HG03460 (cell line): ENCODE measurements at regions not wholly inside any gene's neighbourhood (a gene's known extent, or its start where the extent isn't known, plus 50 kb on each side); places are given as distances from the start of the nearest gene placed in this dataset.
"Not testable (repeated sequence)": the region's sequence is repeated elsewhere in the genome, so short reads cannot be mapped to it uniquely, and the experiment has no call there.

Experiments
- ATAC-seq: cut with Tn5 transposase; IDR thresholded peaks from one replicate; pipeline ENCODE4 v1.9.1; 2021; ENCODE audit not compliant: unreplicated experiment

DNA sequence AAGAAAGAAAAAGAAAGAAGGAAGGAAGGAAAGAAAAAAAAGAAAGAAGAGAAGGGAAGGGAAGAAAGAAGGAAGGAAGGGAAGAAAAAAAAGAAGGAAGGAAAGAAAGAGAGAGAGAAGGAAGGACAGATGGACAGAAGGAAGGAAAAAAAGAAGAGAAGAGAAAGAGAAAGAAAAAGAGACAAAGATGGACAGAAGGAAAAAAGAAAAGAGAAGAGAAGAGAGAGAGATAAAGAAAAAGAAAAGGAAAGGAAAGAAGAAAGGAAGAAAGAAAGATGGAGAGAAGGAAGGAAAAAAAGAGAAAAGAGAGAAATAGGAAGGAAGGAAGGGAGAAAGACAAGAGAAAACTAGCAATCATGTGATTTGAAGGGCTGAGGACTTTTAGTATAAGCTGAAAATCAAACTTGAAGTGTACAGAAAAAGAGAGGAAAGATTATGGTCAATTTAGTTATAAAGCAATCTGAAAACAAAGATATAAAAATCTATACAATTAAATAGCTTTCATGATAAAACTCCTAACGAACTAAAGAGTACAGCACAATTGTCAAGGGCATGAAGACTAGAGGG is 115.3 kb downstream of the LTN1 start:
- ATAC-seq = no peak

DNA sequence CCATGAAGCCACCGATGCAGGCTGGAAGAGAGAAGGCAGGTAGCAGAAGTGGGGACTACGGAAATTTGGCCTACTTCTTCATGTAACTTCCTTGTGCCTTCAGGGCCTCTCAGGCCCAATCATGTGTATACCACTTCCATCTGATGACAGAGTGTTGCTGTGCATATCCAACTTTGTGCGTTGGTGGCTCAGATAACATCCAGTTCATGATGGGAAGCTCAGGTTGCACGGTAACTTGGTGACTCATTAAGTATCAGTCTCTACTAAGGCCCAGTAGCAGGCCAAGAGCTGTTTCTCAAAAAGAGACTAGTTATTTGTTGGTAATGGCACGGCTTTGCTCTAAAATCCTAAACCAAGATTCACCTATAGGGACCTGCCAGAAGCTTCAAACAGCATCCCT is 117.6 kb downstream of the LTN1 start:
- ATAC-seq = no peak

DNA sequence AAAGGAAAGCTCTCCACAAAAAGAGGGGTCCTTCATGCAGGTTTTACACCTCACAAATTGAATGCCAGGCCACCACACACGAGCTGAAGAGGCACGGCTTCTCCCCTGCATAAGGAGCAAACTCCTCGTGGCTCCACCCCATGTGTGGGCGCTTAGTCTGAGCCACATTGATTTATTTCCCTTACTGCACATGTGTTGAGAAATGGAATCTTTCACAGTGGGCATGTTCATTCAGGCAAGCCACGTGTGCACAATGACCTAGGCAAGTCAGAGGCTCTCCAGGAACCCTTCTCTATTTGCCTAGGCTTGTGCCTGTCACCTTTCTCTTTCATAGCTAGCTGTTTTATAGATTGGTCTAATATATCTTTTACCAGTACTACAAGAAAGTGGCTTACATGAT is 120.5 kb downstream of the LTN1 start:
- ATAC-seq = no peak

DNA sequence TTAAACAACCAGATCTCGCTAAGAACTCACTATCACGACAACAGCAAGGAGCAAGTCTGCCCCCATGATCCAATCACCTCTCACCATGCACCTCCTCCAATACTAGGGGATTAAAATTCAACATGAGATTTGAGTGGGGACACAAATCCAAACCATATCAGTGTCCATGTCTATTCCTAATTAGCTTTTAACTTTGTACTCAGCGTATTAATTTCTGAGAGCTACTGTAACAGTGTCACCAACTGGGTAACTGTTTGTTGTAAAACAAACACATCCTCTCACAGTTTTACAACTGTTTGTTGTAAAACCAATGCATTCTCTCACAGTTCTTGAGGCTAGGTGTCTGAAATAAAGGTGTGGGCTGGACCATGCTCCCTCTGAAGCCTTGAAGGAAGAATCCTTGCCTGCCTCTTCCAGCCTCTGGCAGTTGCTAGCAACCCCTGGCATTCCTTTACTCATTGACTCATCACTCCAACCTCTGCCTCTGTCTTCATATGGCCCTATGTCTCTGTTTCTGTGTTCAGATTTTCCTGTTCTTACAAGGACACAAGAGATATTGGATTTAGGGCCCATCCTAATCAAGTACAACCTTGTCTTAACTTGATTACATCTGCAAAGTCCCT is 121.2 kb downstream of the LTN1 start:
- ATAC-seq = no peak

DNA sequence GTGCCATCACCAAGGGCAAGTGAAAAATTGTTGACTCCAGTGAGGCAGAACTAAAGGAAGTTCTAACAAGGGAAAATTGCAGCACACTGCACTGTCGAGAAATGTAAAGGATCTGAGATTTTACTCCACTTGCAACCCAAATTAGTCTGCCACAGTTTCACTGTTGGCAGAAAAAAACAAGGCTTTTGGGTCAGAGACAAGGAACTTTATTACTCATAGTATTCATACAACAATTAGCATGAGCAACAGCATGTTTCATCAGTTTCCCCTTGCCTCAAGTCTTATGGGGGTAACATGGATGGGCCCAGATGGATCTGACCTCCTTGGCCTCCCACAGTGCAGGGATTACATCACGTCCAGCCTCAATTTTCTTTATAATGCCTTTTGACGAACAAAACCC is 125.3 kb downstream of the LTN1 start:
- no peak for ATAC-seq

DNA sequence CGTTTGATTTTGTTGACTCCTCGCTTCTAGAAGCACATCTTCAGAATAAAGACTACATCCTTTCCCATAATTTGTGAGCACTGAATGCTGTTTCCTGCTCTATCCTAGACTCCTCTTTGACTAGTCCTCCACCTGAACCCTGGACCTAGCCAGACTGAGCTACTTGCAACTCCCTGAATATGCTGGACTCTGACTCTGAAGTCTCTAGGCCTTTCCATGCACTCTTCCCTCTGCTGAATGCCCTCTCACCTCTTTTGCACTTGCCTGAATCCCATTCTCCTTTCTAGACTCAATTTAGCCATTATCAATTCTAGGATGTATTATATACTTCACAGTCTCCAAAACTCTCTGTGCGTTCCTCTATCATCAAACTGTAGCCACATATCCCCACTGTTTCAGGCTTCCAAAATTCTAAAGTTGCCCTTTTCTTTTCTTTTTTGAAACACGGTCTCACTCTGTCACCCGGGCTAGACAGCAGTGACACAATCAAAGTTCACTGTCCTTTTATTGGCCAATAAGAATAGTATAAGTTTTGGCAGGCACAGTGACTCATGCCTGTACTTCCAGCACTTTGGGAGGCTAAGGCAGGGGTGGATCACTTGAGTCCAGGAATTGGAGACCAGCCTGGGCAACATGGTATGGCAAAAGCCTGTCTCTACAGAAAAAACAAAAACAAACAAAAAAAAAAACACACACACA is 127.0 kb downstream of the LTN1 start:
- no peak for ATAC-seq

DNA sequence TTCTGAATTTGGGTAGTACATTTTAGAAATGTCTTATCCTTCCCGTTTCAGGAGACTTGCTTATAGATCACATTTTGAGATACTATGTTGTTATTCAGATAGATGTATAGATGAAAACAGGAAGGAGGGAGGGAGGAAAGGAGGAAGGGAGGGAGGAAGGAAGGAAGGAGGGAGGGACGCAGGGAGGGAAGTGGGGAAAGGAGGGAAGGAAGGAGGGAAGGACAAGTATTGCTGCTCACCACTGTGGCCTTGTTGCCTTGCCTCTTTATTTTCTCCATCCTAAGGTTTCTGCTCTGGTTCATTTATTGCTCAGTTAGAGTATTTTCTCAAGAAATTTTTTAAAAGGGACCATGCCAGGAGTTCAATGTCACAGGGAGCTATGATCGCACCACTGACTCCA is 134.3 kb downstream of the LTN1 start:
- no peak for ATAC-seq

DNA sequence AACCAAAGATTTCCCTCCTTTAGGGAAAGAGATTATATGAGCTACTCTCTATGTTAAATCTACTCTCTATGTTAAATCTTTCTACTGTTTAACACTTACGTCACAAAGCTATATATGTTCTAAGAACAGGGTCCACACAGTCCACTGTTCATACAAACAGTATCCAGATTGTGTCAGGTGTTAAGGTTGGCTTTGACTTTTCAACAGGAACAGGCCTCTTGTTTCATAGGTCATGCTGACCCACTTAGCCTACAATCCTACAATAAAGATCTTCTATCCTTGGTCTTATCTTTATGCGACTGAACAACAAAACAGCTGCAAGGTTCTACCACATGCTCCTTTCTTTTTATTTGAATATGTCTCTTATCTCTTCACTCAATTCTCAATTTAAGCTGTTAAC is 134.9 kb downstream of the LTN1 start:
- ATAC-seq = no peak

DNA sequence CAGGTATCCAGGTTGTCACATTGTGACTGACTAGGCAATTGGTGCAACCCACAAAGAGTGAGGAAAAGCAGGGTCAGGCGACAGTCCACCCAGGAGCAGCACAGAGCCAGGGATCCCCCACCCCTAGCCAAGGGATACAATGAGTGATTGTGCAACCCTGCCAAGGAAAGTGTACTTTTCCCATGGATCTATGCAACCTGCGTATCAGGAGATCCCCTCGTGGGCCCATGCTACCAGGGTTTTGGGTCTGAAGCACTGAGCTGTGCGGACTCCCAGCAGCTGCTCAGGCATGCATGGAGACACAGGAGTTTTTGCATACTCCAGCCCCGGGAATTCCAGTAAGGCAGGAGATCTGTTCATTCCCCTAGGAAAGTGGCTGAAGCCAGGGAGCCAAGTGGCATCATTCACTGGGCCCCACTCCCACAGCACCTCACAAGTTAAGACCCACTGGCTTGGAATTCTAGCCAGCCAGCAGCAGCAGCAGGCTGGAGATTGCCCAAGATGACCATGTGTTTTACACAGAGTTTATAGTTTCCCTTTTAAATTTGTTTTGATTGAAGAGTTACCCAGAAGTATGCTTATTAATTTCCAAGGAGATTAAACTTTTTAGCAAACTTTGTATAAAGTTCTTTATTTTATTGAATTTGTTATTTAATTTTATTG is 136.0 kb downstream of the LTN1 start:
- ATAC-seq = no peak

DNA sequence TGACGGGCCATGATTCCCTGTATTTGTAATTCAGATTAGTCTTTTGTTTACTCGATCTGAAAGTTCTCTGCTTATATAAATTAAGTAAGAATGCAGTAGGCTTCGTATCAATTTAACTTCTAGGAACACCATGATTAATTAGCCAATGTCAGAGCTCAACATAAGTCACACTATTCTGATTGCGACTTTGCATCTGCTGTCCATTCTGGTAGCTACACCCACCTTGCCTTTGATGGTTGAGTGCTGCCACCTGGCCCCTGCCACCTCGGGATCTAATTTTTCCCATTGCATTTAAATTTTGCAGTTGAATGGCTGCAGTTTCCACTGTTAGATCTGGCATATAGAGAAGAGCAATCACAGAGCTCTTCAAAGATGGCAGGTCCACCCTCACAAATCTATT is 140.0 kb downstream of the LTN1 start:
- no peak for ATAC-seq

DNA sequence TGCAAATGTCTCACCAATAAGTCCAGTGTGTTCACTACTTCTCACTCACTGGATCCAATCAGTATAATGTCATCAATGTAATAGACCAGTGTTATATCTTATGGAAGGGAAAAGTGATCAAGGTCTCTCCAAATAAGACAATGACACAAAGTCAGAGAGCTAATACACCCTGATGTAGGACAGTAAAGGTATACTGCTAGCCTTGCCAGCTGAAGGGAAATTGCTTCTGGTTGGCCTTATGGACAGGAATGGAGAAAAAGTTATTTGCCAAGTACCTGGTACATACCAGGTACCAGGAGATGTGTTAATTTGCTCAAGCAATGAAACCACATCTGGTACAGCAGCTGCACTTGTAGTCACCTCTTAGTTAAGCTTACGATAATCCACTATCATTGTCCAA is 141.0 kb downstream of the LTN1 start:
- no peak for ATAC-seq

DNA sequence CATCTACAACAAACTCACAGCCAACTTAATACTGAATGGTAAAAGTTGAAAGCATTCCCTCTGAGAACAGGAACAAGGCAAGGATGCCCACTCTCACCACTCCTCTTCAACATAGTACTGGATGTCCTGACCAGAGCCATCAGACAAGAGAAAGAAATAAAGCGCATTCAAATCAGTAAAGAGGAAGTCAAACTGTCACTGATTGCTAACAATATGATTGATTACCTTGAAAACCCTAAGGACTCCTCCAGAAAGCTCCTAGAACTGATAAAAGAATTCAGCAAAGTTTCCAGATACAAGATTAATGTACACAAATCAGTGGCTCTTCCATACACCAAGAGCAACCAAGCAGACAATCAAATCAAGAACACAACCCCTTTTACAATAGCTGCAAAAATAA is 153.4 kb downstream of the LTN1 start:
- not testable (repeated sequence) for ATAC-seq

DNA sequence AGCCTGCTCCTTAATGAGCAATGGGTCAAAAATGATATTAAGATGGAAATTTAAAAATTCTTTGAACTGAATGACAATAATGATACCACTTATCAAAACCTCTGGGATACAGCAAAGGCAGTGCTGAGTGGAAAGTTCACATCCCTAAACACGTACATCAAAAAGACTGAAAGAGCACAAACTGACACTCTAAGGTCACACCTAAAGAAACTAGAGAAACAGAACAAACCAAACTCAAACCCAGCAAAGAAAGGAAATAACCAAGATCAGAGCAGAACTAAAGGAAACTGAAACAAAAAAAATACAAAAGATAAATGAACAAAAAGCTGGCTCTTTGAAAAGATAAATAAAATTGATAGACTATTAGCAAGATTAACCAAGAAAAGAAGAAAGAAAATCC is 155.3 kb downstream of the LTN1 start:
- ATAC-seq = not testable (repeated sequence)

DNA sequence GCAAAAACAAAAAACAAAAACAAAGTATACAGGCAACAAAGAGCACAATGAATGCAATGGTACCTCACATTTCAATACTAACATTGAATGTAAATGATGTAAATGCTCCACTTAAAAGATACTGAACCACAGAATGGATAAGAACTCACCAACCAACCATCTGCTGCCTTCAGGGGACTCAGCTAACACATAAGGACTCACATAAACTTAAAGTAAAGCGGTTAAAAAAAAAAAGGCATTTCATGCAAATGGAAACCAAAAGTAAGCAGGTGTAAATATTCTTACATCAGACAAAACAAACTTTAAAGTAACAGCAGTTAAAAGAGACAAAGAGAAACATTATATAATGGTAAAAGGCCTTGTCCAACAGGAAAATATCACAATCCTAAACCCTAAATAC is 156.1 kb downstream of the LTN1 start:
- ATAC-seq = not testable (repeated sequence)

DNA sequence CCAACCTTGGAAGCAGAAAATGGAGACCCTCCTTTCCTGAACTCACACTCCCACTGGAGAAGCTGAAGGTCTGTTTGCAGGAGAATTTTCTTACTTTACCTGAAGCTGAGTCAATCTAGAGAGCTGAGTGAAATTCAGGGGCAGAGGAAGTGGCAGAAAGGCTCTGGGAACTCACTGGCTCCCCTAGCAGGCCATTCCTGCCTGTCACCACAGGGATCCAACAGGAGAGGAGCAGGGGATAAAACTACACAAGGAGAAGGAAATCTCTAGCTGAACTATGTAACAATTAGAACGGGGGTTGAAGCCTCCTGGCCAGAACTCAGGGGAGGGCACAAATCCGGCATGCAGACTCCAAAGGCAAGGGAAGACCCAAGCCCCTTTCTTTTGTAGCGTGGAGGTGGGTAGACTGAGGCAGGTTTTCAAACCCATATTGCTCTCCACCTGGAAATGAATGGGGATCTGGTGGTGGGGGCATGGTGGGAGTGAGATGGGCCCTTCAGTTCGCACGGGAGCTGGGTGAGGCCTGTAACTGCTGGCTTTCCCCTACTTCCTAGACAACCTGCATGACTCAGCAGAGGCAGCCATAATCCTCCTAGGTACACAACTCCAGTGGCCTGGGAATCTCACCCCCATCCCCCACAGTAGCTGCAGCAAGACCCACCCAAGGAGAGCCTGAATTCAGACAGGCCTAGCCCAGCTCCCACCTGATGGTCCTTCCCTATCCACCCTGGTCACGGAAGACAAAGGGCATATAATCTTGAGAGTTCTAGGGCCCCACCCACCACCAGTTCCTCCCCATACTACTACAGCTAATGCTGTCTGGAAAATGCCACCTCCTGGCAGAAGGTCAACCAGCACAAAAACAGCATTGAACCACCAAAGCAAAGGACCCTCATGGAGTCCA is 158.1 kb downstream of the LTN1 start:
- ATAC-seq = no peak

DNA sequence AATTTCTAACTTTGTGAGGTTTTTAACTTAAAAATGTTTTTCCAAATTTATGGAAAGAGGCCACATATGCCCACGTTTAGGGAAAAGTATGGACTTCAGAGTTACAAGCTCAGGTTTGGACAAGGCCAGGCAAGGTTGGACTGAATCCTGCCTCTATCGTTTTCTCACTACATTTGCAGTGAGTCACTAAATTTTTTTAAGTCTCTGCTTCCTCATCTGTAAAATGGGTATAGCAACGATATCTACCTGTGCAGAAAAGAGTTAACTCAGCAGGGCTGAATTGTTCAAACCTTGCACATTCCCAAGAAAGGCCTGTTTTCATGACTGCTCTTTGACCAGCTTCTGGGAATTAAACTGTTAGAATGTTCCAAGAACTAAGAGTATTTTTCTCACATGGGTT is 159.1 kb downstream of the LTN1 start:
- ATAC-seq = no peak

DNA sequence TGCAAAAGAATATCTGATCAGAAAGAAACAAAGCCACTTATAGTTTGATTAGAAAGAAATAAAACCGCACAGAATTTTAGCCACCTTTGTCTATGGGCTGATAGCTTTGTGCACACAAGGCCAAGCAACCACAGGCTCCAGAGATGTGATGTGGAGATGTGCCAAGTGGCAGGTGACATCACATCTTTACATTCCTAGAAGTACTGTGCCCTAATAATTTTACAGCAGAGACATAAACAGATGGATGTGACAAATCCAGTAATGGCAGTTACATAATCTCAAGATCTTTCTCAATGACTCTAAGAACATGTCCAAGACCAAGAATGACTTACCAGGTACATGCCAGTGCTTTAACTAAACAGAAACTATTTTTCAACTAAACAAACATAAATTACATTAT is 159.5 kb downstream of the LTN1 start:
- ATAC-seq = no peak

DNA sequence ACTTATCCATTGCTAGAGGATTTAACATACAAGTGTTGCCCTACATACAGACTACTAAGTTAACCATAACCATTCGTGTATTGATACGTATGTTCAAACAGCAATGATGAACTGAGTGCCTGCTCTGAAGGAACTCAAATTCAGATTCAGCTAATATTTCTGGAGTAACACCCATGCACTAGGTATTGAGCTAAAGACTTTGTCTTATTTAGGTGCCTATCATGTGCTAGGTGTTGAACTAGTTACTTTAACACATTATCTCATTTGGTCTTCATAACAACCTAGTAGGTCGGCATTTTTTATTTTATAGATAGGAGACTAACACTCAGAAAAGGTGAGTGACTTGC is 160.0 kb downstream of the LTN1 start:
- no peak for ATAC-seq

DNA sequence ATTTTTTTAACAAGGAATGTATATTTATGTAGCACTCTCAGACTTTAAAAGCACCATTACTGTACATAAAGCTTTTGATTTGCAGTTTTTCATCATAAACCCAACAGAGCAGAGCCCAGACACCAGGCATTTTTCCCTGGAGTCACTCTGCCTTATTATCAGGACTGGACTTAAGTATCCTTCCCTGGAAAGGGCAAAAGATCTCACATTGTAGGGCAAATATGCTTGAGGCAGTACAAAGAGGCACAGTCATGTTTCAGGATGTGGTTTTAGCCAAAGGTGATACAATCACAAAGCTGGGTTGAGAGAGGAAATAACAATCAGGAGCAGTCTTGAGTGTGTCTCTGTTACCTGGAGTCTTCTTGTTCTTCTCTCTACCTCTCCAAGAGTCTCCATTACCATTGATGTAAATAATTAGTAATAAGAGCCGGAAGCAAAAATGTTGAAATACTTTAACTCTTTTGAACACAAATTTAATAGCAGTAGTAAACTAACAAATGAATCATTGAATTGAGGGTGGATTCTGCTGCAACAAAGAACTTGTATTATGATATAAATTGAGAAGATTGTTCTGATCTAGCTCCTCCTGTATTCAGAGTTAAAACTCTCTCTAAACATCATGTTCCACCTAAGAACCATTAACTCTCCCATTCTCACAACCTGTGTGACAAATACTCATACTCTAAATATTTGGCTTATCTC is 160.5 kb downstream of the LTN1 start:
- no peak for ATAC-seq

DNA sequence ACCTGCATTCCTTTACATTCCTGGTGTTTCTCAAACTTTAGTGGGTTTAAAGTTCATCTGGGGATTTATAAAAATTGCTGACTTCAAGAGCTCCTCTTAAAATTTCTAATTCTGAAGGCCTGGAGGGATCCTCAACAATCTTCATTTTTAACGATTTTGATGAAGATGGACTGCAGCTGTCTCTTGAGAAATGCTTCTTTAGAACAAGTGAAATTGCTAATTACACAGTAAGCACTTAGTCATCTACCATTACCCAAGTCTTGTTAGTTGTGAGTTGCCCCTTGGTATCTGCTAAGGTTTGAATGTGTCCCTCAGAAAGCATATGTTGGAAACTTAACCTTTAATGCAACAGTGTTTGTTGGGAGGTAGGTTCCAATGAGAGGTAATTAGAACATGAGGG is 163.7 kb downstream of the LTN1 start:
- no peak for ATAC-seq

DNA sequence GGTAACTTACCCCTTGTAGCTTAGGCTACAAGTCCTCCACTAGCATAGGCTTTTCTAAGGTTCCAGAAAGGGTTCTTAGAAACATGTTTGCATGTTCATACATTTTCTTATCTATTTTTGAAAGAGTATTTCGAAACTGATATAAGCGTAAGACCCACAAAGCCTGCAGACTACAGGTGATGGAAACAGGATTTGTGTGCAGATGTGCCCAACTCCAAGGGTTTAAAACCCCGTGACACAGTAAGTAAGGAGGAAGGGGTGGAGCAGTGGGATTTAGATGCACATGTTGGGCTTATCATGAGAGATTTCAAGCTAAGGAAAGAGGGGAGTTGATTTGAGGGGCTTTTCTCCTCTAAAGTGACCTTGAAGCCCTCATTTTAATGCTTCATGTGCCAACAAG is 164.7 kb downstream of the LTN1 start:
- no peak for ATAC-seq
